Nephron progenitor cell (in vitro differentiated cells): ENCODE measurements at regions not wholly inside any gene's neighbourhood (a gene's known extent, or its start where the extent isn't known, plus 50 kb on each side); places are given as distances from the start of the nearest gene placed in this dataset.

ENCODE experiments used
- DNase-seq: peaks from one replicate; pipeline ENCODE4 v3.0.0; 2021
- H3K27ac Mint-ChIP-seq: 2 replicates; pipeline ENCODE4 v1.8.0; 2021; ENCODE audit warnings: mild to moderate bottlenecking, moderate library complexity, mixed read lengths
- H3K27me3 Mint-ChIP-seq: 2 replicates; pipeline ENCODE4 v1.8.0; 2021; ENCODE audit warnings: mild to moderate bottlenecking, low read depth, mixed read lengths; ENCODE audit not compliant: poor library complexity
- H3K36me3 Mint-ChIP-seq: 2 replicates; pipeline ENCODE4 v1.8.0; 2021; ENCODE audit warnings: low read depth, mixed read lengths
- H3K4me1 Mint-ChIP-seq: 2 replicates; pipeline ENCODE4 v1.8.0; 2021; ENCODE audit warnings: mixed read lengths
- H3K4me3 Mint-ChIP-seq: 2 replicates; pipeline ENCODE4 v1.8.0; 2021; ENCODE audit warnings: mild to moderate bottlenecking, moderate library complexity, mixed read lengths
- H3K9me3 Mint-ChIP-seq: 2 replicates; pipeline ENCODE4 v1.8.0; 2021; ENCODE audit warnings: mild to moderate bottlenecking, moderate library complexity, mixed read lengths
- CTCF ChIP-seq: fragments of 200-600 bp; sonication (generic); IDR thresholded peaks from 2 replicates; pipeline ENCODE4 v1.5.0; 2021; ENCODE audit warnings: antibody characterized with exemption

- H3K27me3 Mint-ChIP-seq: peaks cover 22% of the 10 kb centered on the region
- H3K9me3 Mint-ChIP-seq: no peaks in the 10 kb centered on the region
- no peak overlapping the region for H3K4me3 Mint-ChIP-seq
- DNase-seq: no peak
- TF ChIP-seq CTCF: no peak
- H3K36me3 Mint-ChIP-seq: no peaks in the 10 kb centered on the region
- H3K4me1 Mint-ChIP-seq: no peaks in the 10 kb centered on the region
- no peak overlapping the region for H3K27ac Mint-ChIP-seq
These were observed 93.6 kb downstream of the OTX2 start for GRCh38 chr14:56716705-56717104.

GRCh38 chr14:56715938-56716337, 94.3 kb downstream of the OTX2 start:
- TF ChIP-seq CTCF: no peak
- peaks cover 18% of the 10 kb centered on the region for H3K27me3 Mint-ChIP-seq
- H3K9me3 Mint-ChIP-seq: no peaks in the 10 kb centered on the region
- H3K4me3 Mint-ChIP-seq: no peak overlapping the region
- H3K36me3 Mint-ChIP-seq: no peaks in the 10 kb centered on the region
- H3K27ac Mint-ChIP-seq: no peak overlapping the region
- H3K4me1 Mint-ChIP-seq: no peaks in the 10 kb centered on the region
- no peak for DNase-seq

- no peak for DNase-seq
- no peak for TF ChIP-seq CTCF
These were observed 101.1 kb downstream of the OTX2 start for GRCh38 chr14:56709201-56709600.

GRCh38 chr14:56708704-56709103, 101.6 kb downstream of the OTX2 start:
- no peak overlapping the region for H3K27ac Mint-ChIP-seq
- H3K27me3 Mint-ChIP-seq: peaks cover 30% of the 10 kb centered on the region
- no peaks in the 10 kb centered on the region for H3K36me3 Mint-ChIP-seq
- H3K4me3 Mint-ChIP-seq: no peak overlapping the region
- no peak for DNase-seq
- H3K9me3 Mint-ChIP-seq: no peaks in the 10 kb centered on the region
- H3K4me1 Mint-ChIP-seq: peaks cover 5% of the 10 kb centered on the region
- TF ChIP-seq CTCF: no peak

More at GRCh38 chr14:56709201-56709600, 101.1 kb downstream of the OTX2 start:
- H3K4me3 Mint-ChIP-seq: no peak overlapping the region
- H3K27me3 Mint-ChIP-seq: peaks cover 35% of the 10 kb centered on the region
- H3K4me1 Mint-ChIP-seq: peaks cover 5% of the 10 kb centered on the region
- no peak overlapping the region for H3K27ac Mint-ChIP-seq
- H3K9me3 Mint-ChIP-seq: no peaks in the 10 kb centered on the region
- no peaks in the 10 kb centered on the region for H3K36me3 Mint-ChIP-seq

- Mint-ChIP-seq H3K27ac (no peak overlapping the region), H3K4me3 (no peak overlapping the region), H3K27me3 (peaks cover 29% of the 10 kb centered on the region), H3K4me1 (peaks cover 5% of the 10 kb centered on the region), H3K36me3 (no peaks in the 10 kb centered on the region), H3K9me3 (no peaks in the 10 kb centered on the region)
- no peak for DNase-seq
- no peak for TF ChIP-seq CTCF
These were observed 106.3 kb downstream of the OTX2 start for GRCh38 chr14:56703947-56704346.

GRCh38 chr14:56702515-56702914, 107.8 kb downstream of the OTX2 start:
- no peak for TF ChIP-seq CTCF
- no peak overlapping the region for H3K27ac Mint-ChIP-seq

More at GRCh38 chr14:56702515-56702914, 107.8 kb downstream of the OTX2 start:
- no peaks in the 10 kb centered on the region for H3K4me1 Mint-ChIP-seq
- DNase-seq: no peak
- H3K27me3 Mint-ChIP-seq: peaks cover 23% of the 10 kb centered on the region
- H3K36me3 Mint-ChIP-seq: no peaks in the 10 kb centered on the region
- H3K9me3 Mint-ChIP-seq: no peaks in the 10 kb centered on the region
- H3K4me3 Mint-ChIP-seq: no peak overlapping the region
